T-cell (primary cell): ENCODE measurements at regions not wholly inside any gene's neighbourhood (a gene's known extent, or its start where the extent isn't known, plus 50 kb on each side); places are given as distances from the start of the nearest gene placed in this dataset.

ENCODE experiments used
- ATAC-seq, 4 experiments: fragments of 200-7000 bp in 3 of 4; fragments of 150-1000 bp in 1 of 4; cut with Tn5 transposase; replicated peaks in 1 of 4; 1 replicate in 3 of 4; 2 replicates in 1 of 4; pipeline ENCODE4 v1.10.0; 2021; ENCODE audit warnings: moderate library complexity in 3 of 4, mild to moderate bottlenecking in 2 of 4, moderate number of reproducible peaks in 1 of 4
- CTCF ChIA-PET, 2 donors: fragments of 300-600 bp; sonication (Branson Sonifier 250); formaldehyde crosslinking; loops; one replicate each; lab custom pipeline; 2022; ENCODE audit warnings: antibody characterized with exemption in 2 of 2; lab: Charles Lee
- POLR2A ChIA-PET, 2 donors: fragments of 300-600 bp; sonication (Branson Sonifier 250); formaldehyde crosslinking; loops; one replicate each; lab custom pipeline; 2022; ENCODE audit warnings: antibody characterized with exemption in 2 of 2; lab: Charles Lee
- DNase-seq, 35 experiments: peaks; one replicate each; pipeline versions ENCODE4 v3.0.0 to v3.0.0-alpha.2; 2013 to 2023
- H3K27ac ChIP-seq: one replicate; pipeline ENCODE4 v1.5.1; 2013; ENCODE audit warnings: low read length
- H3K27me3 ChIP-seq, 2 experiments: replicated peaks in 1 of 2; 1 replicate in 1 of 2; 2 replicates in 1 of 2; pipeline versions ENCODE4 v1.6.1 to v1.7.0; 2013; ENCODE audit warnings: low read length in 1 of 2, mixed read lengths in 1 of 2; ENCODE audit not compliant: control insufficient read depth in 2 of 2, insufficient read depth in 2 of 2; ENCODE audit errors: extremely low read depth in 1 of 2
- H3K36me3 ChIP-seq, 2 donors: 1 replicate in 1 of 2; 2 replicates in 1 of 2; pipeline versions ENCODE4 v1.6.1 to v1.7.0; 2013; ENCODE audit warnings: low read length in 1 of 2; ENCODE audit not compliant: control insufficient read depth in 2 of 2, insufficient read depth in 1 of 2; ENCODE audit errors: extremely low read depth in 1 of 2
- H3K4me1 ChIP-seq, 2 experiments: 1 replicate in 1 of 2; 2 replicates in 1 of 2; pipeline versions ENCODE4 v1.6.1 to v1.7.0; 2013; ENCODE audit warnings: low read length in 2 of 2, mixed read lengths in 1 of 2; ENCODE audit not compliant: insufficient read depth in 2 of 2, control insufficient read depth in 1 of 2; ENCODE audit errors: extremely low read depth in 1 of 2
- H3K4me3 ChIP-seq, 2 donors: 1 replicate in 1 of 2; 2 replicates in 1 of 2; pipeline versions ENCODE4 v1.5.1 to v1.7.0; 2013; ENCODE audit warnings: mild to moderate bottlenecking in 2 of 2, low read length in 1 of 2, moderate library complexity in 1 of 2; ENCODE audit not compliant: control insufficient read depth in 1 of 2; ENCODE audit errors: extremely low read depth in 1 of 2
- H3K9me3 ChIP-seq: 2 replicates; pipeline ENCODE4 v1.7.0; 2013
- H3K27ac Mint-ChIP-seq, 2 donors: one replicate each; pipeline ENCODE4 v1.8.0; 2020 to 2021; ENCODE audit warnings: mild to moderate bottlenecking in 2 of 2, mixed read lengths in 2 of 2
- H3K27me3 Mint-ChIP-seq, 2 donors: one replicate each; pipeline ENCODE4 v1.8.0; 2021 to 2022; ENCODE audit warnings: mixed read lengths in 2 of 2
- H3K36me3 Mint-ChIP-seq: one replicate; pipeline ENCODE4 v1.8.0; 2021; ENCODE audit warnings: mixed read lengths
- H3K4me1 Mint-ChIP-seq, 3 donors: one replicate each; pipeline ENCODE4 v1.8.0; 2020 to 2022; ENCODE audit warnings: mixed read lengths in 3 of 3, mild to moderate bottlenecking in 1 of 3
- H3K4me3 Mint-ChIP-seq, 3 donors: one replicate each; pipeline ENCODE4 v1.8.0; 2020 to 2022; ENCODE audit warnings: mild to moderate bottlenecking in 3 of 3, mixed read lengths in 3 of 3, moderate library complexity in 3 of 3
- H3K9me3 Mint-ChIP-seq, 3 donors: one replicate each; pipeline ENCODE4 v1.8.0; 2020 to 2022; ENCODE audit warnings: mixed read lengths in 3 of 3
- WGBS: methylation state at CpG from one replicate; pipeline ENCODE4 v1.1.5; 2013; ENCODE audit warnings: missing lambda C conversion rate; ENCODE audit not compliant: insufficient coverage; 5-methylcytosine and 5-hydroxymethylcytosine counted together

- DNase-seq: no peak
- no peak overlapping the region for H3K4me3 Mint-ChIP-seq
- no peaks in the 10 kb centered on the region for H3K36me3 Mint-ChIP-seq
- H3K4me1 ChIP-seq: peaks cover 0 to 2% of the 10 kb centered on the region in 2 experiments
- H3K27ac Mint-ChIP-seq: no peak overlapping the region
- H3K9me3 ChIP-seq: no peaks in the 10 kb centered on the region
- ChIA-PET CTCF (interaction anchor here (0.6 to 2.2 kb wide), 7 partner anchors 10 to 898 kb away, joined by 3 to 10 read pairs (median 3); no protein-coding TSS in a partner anchor), POLR2A (no interaction called here)
- no peaks in the 10 kb centered on the region for H3K27me3 ChIP-seq
- ATAC-seq: no peak
- H3K27me3 Mint-ChIP-seq: peaks cover 0 to 16% of the 10 kb centered on the region in 2 donors
- H3K9me3 Mint-ChIP-seq: no peaks in the 10 kb centered on the region
- no CpG with 5 or more reads among the region's 3 CpGs for WGBS
- H3K36me3 ChIP-seq: no peaks in the 10 kb centered on the region
- no peak overlapping the region for H3K4me3 ChIP-seq
- H3K4me1 Mint-ChIP-seq: no peaks in the 10 kb centered on the region
- no peak overlapping the region for H3K27ac ChIP-seq
These were observed 169.4 kb downstream of the ZNF674 start for GRCh38 chrX:46375831-46376230.

GRCh38 chrX:46374371-46374770 lies 170.8 kb downstream of the ZNF674 start:
- CTCF ChIA-PET: no interaction called here
- ATAC-seq (no peak), DNase-seq (no peak)
- Mint-ChIP-seq H3K9me3 (no peaks in the 10 kb centered on the region), H3K36me3 (no peaks in the 10 kb centered on the region), H3K4me1 (no peaks in the 10 kb centered on the region), H3K27ac (no peak overlapping the region), H3K27me3 (peaks cover 0 to 12% of the 10 kb centered on the region in 2 donors), H3K4me3 (no peak overlapping the region)
- peaks cover 0 to 2% of the 10 kb centered on the region in 2 experiments for H3K4me1 ChIP-seq
- H3K27me3 ChIP-seq: no peaks in the 10 kb centered on the region
- no peaks in the 10 kb centered on the region for H3K9me3 ChIP-seq
- H3K4me3 ChIP-seq: no peak overlapping the region
- POLR2A ChIA-PET: no interaction called here
- WGBS: no CpG with 5 or more reads among the region's 1 CpG
- no peaks in the 10 kb centered on the region for H3K36me3 ChIP-seq
- no peak overlapping the region for H3K27ac ChIP-seq

DNA sequence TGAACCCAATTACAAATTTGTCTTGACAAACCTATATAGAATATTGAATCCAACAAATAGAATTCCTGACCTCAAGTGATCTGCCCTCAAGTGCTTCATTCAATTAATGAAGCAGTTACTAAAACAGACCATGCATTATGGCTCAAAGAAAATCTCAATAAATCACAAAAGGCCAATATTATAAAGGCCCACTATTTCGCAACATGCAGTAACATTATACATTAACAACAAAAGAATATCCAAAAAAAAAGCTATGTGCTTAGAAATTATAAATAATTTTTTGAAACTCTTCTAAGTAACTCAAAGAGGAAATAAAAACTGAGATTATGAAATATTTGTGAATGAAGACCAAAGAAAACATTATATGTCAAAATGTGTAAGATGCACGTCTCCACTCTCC lies 177.7 kb downstream of the ZNF674 start:
- Mint-ChIP-seq H3K27ac (no peak overlapping the region), H3K4me3 (no peak overlapping the region), H3K4me1 (no peaks in the 10 kb centered on the region), H3K27me3 (peaks cover 0 to 5% of the 10 kb centered on the region in 2 donors), H3K9me3 (no peaks in the 10 kb centered on the region), H3K36me3 (no peaks in the 10 kb centered on the region)
- Histone ChIP-seq H3K36me3 (no peaks in the 10 kb centered on the region), H3K9me3 (no peaks in the 10 kb centered on the region), H3K4me1 (no peaks in the 10 kb centered on the region), H3K27me3 (no peaks in the 10 kb centered on the region), H3K4me3 (no peak overlapping the region), H3K27ac (no peak overlapping the region)
- DNase-seq (no peak), ATAC-seq (no peak)
- POLR2A ChIA-PET: no interaction called here
- no CpG with 5 or more reads among the region's 2 CpGs for WGBS
- CTCF ChIA-PET: no interaction called here

GRCh38 chrX:46366381-46367207 lies 178.6 kb downstream of the ZNF674 start:
- no peak for DNase-seq
- Mint-ChIP-seq H3K36me3 (no peaks in the 10 kb centered on the region), H3K27me3 (peaks cover 0 to 9% of the 10 kb centered on the region in 2 donors), H3K9me3 (no peaks in the 10 kb centered on the region), H3K4me3 (no peak overlapping the region), H3K27ac (no peak overlapping the region), H3K4me1 (no peaks in the 10 kb centered on the region)
- no CpG with 5 or more reads among the region's 2 CpGs for WGBS
- Histone ChIP-seq H3K27ac (no peak overlapping the region), H3K27me3 (no peaks in the 10 kb centered on the region), H3K4me1 (no peaks in the 10 kb centered on the region), H3K36me3 (no peaks in the 10 kb centered on the region), H3K4me3 (no peak overlapping the region), H3K9me3 (no peaks in the 10 kb centered on the region)
- CTCF ChIA-PET: interaction anchor here in 1 of 2 donors (1.3 kb wide), 1 partner anchor 10 kb away, joined by 4 read pairs; no protein-coding TSS in a partner anchor
- POLR2A ChIA-PET: no interaction called here
- no peak for ATAC-seq

- H3K9me3 Mint-ChIP-seq: peaks cover 3 to 6% (median 4%) of the 10 kb centered on the region in 3 donors
- no peak overlapping the region for H3K27ac Mint-ChIP-seq
- 80% methylated on average over 1 of the region's 1 CpG for WGBS
- Histone ChIP-seq H3K4me1 (no peaks in the 10 kb centered on the region), H3K4me3 (no peak overlapping the region), H3K27me3 (no peaks in the 10 kb centered on the region), H3K36me3 (no peaks in the 10 kb centered on the region), H3K9me3 (no peaks in the 10 kb centered on the region), H3K27ac (no peak overlapping the region)
- ChIA-PET CTCF (no interaction called here), POLR2A (no interaction called here)
- no peaks in the 10 kb centered on the region for H3K4me1 Mint-ChIP-seq
- H3K36me3 Mint-ChIP-seq: no peaks in the 10 kb centered on the region
- H3K4me3 Mint-ChIP-seq: no peak overlapping the region
- DNase-seq (no peak), ATAC-seq (no peak)
- H3K27me3 Mint-ChIP-seq: peaks cover 0 to 11% of the 10 kb centered on the region in 2 donors
These were observed 190.7 kb downstream of the ZNF674 start for GRCh38 chrX:46354481-46354880.

DNA sequence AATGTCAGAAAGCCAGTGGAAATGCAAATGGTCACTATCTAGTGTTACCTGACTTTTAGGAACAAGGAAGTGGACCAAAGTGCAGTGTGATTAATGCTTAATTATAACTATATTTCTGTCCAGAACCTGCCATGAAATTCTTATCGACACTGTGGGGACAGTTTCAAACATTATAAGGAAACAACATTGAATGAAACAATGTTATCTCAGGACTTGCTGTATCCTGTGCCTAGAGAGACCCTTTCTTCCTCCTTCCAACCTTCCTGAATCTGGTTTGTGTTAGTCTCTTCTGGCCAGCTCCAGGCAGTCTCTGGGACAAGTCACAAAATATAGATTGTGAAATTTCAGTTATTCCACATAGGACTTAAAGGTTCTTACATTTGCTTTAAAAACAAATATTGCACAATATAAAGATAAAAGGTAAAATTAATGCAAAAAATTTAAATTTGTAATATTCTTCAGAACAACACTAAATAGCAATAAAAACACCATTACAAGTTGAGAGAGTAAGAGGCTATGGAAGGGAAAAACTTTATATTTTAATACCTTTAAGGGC lies 203.4 kb downstream of the ZNF674 start:
- CTCF ChIA-PET: no interaction called here

More for the DNA sequence above, 203.4 kb downstream of the ZNF674 start:
- no CpG with 5 or more reads among the region's 1 CpG for WGBS
- POLR2A ChIA-PET: no interaction called here
- H3K4me3 ChIP-seq: no peak overlapping the region
- no peak overlapping the region for H3K27ac Mint-ChIP-seq
- DNase-seq (no peak), ATAC-seq (no peak)
- H3K4me1 ChIP-seq: no peaks in the 10 kb centered on the region
- H3K4me1 Mint-ChIP-seq: no peaks in the 10 kb centered on the region
- no peaks in the 10 kb centered on the region for H3K9me3 Mint-ChIP-seq
- no peaks in the 10 kb centered on the region for H3K36me3 ChIP-seq
- H3K9me3 ChIP-seq: no peaks in the 10 kb centered on the region
- H3K4me3 Mint-ChIP-seq: no peak overlapping the region
- H3K27me3 ChIP-seq: no peaks in the 10 kb centered on the region
- no peaks in the 10 kb centered on the region for H3K36me3 Mint-ChIP-seq
- peaks cover 2 to 18% of the 10 kb centered on the region in 2 donors for H3K27me3 Mint-ChIP-seq
- no peak overlapping the region for H3K27ac ChIP-seq
